Heart left ventricle (tissue), 13 donors: ENCODE measurements at regions not wholly inside any gene's neighbourhood (a gene's known extent, or its start where the extent isn't known, plus 50 kb on each side); places are given as distances from the start of the nearest gene placed in this dataset.

Experiments used
- POLR2A ChIP-seq, 2 donors: fragments of 450-650 bp; IDR thresholded peaks; one replicate each; pipeline ENCODE4 v1.6.1; 2017; ENCODE audit warnings: antibody characterized with exemption in 2 of 2, mild to moderate bottlenecking in 2 of 2, moderate library complexity in 2 of 2
- TF ChIP-seq, protein P1 (sequence below), 12 donors: fragments of 200-600 bp; sonication (generic) in 4 of 12; IDR thresholded peaks; one replicate each; pipeline versions ENCODE4 v1.5.0 to v1.8.0; 2018 to 2022; ENCODE audit warnings: antibody characterized with exemption in 12 of 12, mild to moderate bottlenecking in 5 of 12
- donor health status: ischemic (EF 13 %, LVEDD 7.1; RV severe dilation, severe dysfunction).
- donor health status: DM: no; HTN: yes; CAD: no.
- donor health status: DM: no; HTN: no; CAD: no.
- donor health status: ischemic (EF 25% LVEDD 6.9; RV normal size, moderate dysfunction).
- donor health status: ischemic (EF 25% LVEDD 5.7; RV mildly dilated, moderate dysfunction).
- donor health status: ischemic (EF 35%, LVEDD 5.7; RV mildly dilated, moderate dysfunction).
- donor health status: nonischemic (EF 11% LVEDD 7.7; RV severe dilation, severe dysfunction).
- donor health status: DM: yes; HTN: yes; CAD: no.
- donor health status: PGD.
- donor health status: ischemic (EF 29% LVEDD 5.4; RV normal size, mild dysfunction).
- donor health status: nonischemic (EF 23%, LVEDD 6.1; RV moderate dilation, normal function).

GRCh38 chr19:30733826-30734550 is 361.8 kb downstream of the ZNF536 start:
- TF ChIP-seq, protein P1, sequence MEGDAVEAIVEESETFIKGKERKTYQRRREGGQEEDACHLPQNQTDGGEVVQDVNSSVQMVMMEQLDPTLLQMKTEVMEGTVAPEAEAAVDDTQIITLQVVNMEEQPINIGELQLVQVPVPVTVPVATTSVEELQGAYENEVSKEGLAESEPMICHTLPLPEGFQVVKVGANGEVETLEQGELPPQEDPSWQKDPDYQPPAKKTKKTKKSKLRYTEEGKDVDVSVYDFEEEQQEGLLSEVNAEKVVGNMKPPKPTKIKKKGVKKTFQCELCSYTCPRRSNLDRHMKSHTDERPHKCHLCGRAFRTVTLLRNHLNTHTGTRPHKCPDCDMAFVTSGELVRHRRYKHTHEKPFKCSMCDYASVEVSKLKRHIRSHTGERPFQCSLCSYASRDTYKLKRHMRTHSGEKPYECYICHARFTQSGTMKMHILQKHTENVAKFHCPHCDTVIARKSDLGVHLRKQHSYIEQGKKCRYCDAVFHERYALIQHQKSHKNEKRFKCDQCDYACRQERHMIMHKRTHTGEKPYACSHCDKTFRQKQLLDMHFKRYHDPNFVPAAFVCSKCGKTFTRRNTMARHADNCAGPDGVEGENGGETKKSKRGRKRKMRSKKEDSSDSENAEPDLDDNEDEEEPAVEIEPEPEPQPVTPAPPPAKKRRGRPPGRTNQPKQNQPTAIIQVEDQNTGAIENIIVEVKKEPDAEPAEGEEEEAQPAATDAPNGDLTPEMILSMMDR (IDR thresholded peaks at IDR 0.05): peak in 2 of 12 donors; percentile 11 to 34
- TF ChIP-seq POLR2A (IDR thresholded peaks at IDR 0.05): no peak
